ENCODE measurements at regions not wholly inside any gene's neighbourhood (a gene's known extent, or its start where the extent isn't known, plus 50 kb on each side); places are given as distances from the start of the nearest gene placed in this dataset.
"Not testable (repeated sequence)": the region's sequence is repeated elsewhere in the genome, so short reads cannot be mapped to it uniquely, and the experiment has no call there.

DNA sequence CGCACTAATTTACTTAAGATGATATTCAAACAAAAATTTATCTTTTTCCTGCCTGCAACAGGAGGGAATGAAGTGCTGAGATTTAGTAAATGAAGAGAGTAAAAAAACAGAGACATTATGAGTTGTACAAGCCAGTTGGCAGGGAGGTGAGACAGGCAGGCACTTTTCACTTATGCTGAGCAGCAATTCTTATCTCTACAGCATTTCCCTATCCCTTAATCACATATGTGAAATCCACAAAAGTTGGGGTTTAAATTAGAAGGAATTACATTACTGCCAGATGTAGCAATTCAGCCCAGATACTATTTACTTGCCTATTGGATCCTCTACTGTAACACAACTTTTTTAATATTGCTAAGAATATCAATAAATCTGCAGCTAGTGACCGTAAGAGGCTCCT lies 314.2 kb upstream of the LRP1B start:
- no peak overlapping the region for H3K27ac Mint-ChIP-seq
- ATAC-seq (replicated peaks) = no peak
- no peak overlapping the region for H3K4me3 Mint-ChIP-seq
- H3K27me3 Mint-ChIP-seq = no peaks in the 10 kb centered on the region
- no peaks in the 10 kb centered on the region for H3K36me3 Mint-ChIP-seq (ENCODE audit: low read depth)
- H3K9me3 Mint-ChIP-seq = peaks cover 4% of the 10 kb centered on the region
- H3K4me1 Mint-ChIP-seq = no peaks in the 10 kb centered on the region

DNA sequence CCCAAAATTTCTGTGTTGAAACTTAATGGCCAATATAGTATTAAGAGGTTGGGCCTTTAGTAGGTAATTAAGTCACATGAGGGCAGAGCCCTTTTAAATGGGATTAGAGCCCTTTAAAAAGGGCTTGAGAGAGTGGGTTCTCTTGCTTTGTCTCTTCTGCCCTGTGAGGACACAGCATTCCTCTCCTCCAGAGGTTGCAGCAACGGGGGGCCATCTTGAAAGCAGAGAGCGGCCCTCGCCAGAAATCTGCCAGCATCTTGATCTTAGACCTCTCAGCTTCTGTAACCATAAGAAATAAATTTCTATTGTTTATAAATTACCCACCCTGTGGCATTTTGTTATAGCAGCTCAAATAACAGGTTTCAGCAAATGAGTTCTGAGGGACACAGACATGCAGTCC lies 305.0 kb upstream of the LRP1B start:
- Mint-ChIP-seq H3K27ac (no peak overlapping the region), H3K36me3 (ENCODE audit: low read depth) (no peaks in the 10 kb centered on the region), H3K9me3 (no peaks in the 10 kb centered on the region), H3K27me3 (no peaks in the 10 kb centered on the region), H3K4me3 (no peak overlapping the region), H3K4me1 (no peaks in the 10 kb centered on the region)
- ATAC-seq (replicated peaks) = no peak

- Mint-ChIP-seq H3K27me3 (no peaks in the 10 kb centered on the region), H3K36me3 (ENCODE audit: low read depth) (no peaks in the 10 kb centered on the region), H3K27ac (no peak overlapping the region), H3K4me1 (no peaks in the 10 kb centered on the region), H3K9me3 (peaks cover 13% of the 10 kb centered on the region), H3K4me3 (no peak overlapping the region)
- no peak for ATAC-seq (replicated peaks)
Observed at GRCh38 chr2:142426064-142426463, 295.2 kb upstream of the LRP1B start.

- Mint-ChIP-seq H3K27ac (no peak overlapping the region), H3K36me3 (ENCODE audit: low read depth) (no peaks in the 10 kb centered on the region), H3K4me1 (no peaks in the 10 kb centered on the region), H3K4me3 (no peak overlapping the region), H3K9me3 (peaks cover 15% of the 10 kb centered on the region), H3K27me3 (no peaks in the 10 kb centered on the region)
- ATAC-seq (replicated peaks) = no peak
Observed at GRCh38 chr2:142425551-142425950, 294.7 kb upstream of the LRP1B start.

GRCh38 chr2:142423603-142424002 lies 292.8 kb upstream of the LRP1B start:
- Mint-ChIP-seq H3K4me3 (no peak overlapping the region), H3K27me3 (no peaks in the 10 kb centered on the region), H3K4me1 (no peaks in the 10 kb centered on the region), H3K9me3 (peaks cover 15% of the 10 kb centered on the region), H3K27ac (no peak overlapping the region), H3K36me3 (ENCODE audit: low read depth) (no peaks in the 10 kb centered on the region)
- ATAC-seq (replicated peaks) = no peak

DNA sequence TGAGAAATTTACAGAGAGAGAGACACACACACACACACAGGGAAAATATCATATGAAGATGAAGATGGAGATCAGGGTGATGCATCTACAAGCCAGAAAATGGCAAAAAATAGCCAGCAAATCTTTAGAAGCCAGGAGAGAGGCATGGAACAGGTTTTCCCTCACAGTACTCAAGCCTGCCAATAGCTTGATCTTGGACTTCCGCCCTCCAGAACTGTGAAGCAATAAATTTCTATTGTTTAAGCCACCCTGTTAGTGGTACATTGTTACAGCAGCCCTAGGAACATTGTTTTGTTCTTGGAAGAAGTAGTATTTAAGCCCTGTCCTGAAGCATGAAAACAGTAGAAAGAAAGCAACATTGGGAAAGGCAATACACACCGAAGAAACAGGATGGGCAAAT lies 292.0 kb upstream of the LRP1B start:
- no peaks in the 10 kb centered on the region for H3K36me3 Mint-ChIP-seq (ENCODE audit: low read depth)
- no peaks in the 10 kb centered on the region for H3K4me1 Mint-ChIP-seq
- peaks cover 15% of the 10 kb centered on the region for H3K9me3 Mint-ChIP-seq
- H3K27me3 Mint-ChIP-seq = no peaks in the 10 kb centered on the region
- no peak overlapping the region for H3K27ac Mint-ChIP-seq
- H3K4me3 Mint-ChIP-seq = no peak overlapping the region
- no peak for ATAC-seq (replicated peaks)

DNA sequence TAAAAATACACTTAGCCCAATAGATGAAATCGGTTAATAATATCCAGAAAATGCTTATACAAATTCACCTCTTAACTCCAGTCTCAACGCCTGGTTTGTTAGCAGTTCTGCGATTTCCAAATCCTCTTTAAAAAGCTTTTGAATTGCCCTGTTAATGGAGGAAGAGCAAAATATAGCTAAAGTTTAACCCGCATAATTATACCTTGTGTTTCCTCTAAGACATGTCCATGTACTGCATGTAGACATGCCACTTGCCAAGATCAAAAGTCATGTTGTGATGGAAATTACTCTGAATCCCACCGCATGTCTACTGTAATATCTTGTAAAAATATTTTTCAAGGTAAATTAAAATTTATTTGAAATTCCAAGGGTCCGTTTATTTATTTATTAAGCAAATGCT lies 291.2 kb upstream of the LRP1B start:
- Mint-ChIP-seq H3K9me3 (peaks cover 15% of the 10 kb centered on the region), H3K27me3 (no peaks in the 10 kb centered on the region), H3K36me3 (ENCODE audit: low read depth) (no peaks in the 10 kb centered on the region), H3K27ac (no peak overlapping the region), H3K4me3 (no peak overlapping the region), H3K4me1 (no peaks in the 10 kb centered on the region)
- ATAC-seq (replicated peaks) = no peak

DNA sequence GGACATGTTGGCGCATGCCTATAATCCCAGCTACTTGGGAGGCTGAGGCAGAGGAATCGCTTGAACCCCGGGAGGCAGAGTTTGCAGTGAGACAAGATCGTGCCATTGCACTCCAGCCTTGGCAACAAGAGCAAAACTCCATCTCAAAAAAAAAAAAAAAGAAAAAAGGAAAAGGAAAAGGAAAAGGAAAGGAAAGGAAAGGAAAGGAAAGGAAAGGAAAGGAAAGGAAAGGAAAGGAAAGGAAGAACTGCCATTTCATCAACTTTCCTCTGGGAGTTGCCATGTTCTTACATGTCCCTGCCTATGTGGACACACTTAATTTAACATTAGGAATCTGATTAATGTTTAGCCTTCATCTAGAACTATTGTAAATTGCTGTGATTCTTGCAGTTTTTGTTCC lies 287.9 kb upstream of the LRP1B start:
- H3K27ac Mint-ChIP-seq; H3K27me3 Mint-ChIP-seq; H3K4me3 Mint-ChIP-seq; H3K36me3 Mint-ChIP-seq (ENCODE audit: low read depth); H3K4me1 Mint-ChIP-seq; H3K9me3 Mint-ChIP-seq; ATAC-seq (replicated peaks): not testable (repeated sequence)

DNA sequence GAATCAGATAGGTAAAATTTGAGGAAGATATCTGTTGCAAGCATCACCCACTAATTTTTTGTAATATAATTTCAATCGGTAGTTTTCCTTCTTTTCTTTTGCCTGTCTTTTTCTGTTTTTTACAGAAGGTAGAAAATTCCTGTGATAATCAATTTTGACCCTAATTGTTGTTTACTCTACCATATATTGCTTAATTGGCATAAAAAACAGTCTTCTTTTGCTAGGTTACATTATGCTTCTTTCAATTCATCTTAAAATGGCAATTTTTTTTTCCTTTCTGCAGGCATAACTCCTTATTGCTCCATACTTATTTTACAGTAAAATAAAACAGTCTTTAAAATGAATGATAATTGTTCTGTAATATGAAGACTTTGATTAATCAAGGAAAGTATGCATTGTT lies 286.2 kb upstream of the LRP1B start:
- H3K27ac Mint-ChIP-seq = no peak overlapping the region
- H3K9me3 Mint-ChIP-seq = peaks cover 4% of the 10 kb centered on the region
- H3K4me3 Mint-ChIP-seq = no peak overlapping the region
- no peaks in the 10 kb centered on the region for H3K4me1 Mint-ChIP-seq
- no peaks in the 10 kb centered on the region for H3K27me3 Mint-ChIP-seq
- no peak for ATAC-seq (replicated peaks)
- H3K36me3 Mint-ChIP-seq (ENCODE audit: low read depth) = no peaks in the 10 kb centered on the region

- Mint-ChIP-seq H3K27me3 (no peaks in the 10 kb centered on the region), H3K4me3 (no peak overlapping the region), H3K4me1 (no peaks in the 10 kb centered on the region), H3K36me3 (ENCODE audit: low read depth) (no peaks in the 10 kb centered on the region), H3K27ac (no peak overlapping the region), H3K9me3 (no peaks in the 10 kb centered on the region)
- ATAC-seq (replicated peaks) = no peak
Observed at GRCh38 chr2:142415461-142415860, 284.6 kb upstream of the LRP1B start.

DNA sequence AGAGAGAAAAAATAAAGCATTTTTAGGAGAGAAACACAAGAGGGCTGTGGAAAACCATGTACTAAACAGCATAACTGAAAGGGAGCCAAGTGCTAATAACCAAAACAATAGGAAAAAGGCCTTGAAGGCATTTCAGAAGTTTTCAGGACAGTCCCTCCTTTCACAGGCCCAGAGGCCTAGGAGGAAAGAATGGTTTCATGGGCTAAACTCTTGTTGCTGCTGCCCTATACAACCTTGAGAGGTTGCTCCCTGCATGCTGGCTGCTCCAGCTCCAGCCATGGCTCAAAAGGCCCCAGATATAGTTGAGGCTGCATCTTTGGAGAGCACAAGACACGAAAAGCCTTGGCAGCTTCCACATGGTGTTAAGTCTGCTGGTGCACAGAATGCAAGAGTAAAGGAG lies 267.4 kb upstream of the LRP1B start:
- ATAC-seq (replicated peaks) = no peak
- H3K9me3 Mint-ChIP-seq = peaks cover 23% of the 10 kb centered on the region
- no peaks in the 10 kb centered on the region for H3K36me3 Mint-ChIP-seq (ENCODE audit: low read depth)
- H3K4me1 Mint-ChIP-seq = no peaks in the 10 kb centered on the region
- H3K27me3 Mint-ChIP-seq = no peaks in the 10 kb centered on the region
- H3K4me3 Mint-ChIP-seq = no peak overlapping the region
- H3K27ac Mint-ChIP-seq = no peak overlapping the region

DNA sequence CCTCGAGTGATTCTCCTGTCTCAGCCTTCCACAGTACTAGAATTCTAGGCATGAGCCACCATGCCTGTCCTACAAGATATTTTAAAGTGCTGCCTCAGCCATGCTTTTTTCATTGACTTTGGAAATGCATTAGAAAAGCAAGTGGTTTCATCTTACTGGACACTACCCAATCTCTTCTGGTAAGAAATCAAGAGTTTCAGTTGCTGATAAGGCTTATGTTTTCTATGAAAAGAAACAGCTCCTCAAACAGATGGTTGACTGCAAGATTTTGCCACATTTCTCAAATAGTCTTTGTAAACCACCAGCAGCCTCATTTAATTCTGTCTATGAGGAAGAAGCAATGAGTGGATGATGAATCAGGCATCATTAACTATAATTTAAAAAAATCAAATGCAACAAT lies 264.5 kb upstream of the LRP1B start:
- Mint-ChIP-seq H3K4me3 (no peak overlapping the region), H3K27me3 (no peaks in the 10 kb centered on the region), H3K9me3 (peaks cover 21% of the 10 kb centered on the region), H3K4me1 (no peaks in the 10 kb centered on the region), H3K27ac (no peak overlapping the region), H3K36me3 (ENCODE audit: low read depth) (no peaks in the 10 kb centered on the region)
- ATAC-seq (replicated peaks) = no peak

GRCh38 chr2:142380372-142380771 lies 249.6 kb upstream of the LRP1B start:
- Mint-ChIP-seq H3K9me3 (peaks cover 16% of the 10 kb centered on the region), H3K27me3 (no peaks in the 10 kb centered on the region), H3K4me3 (no peak overlapping the region), H3K4me1 (no peaks in the 10 kb centered on the region), H3K27ac (no peak overlapping the region), H3K36me3 (ENCODE audit: low read depth) (no peaks in the 10 kb centered on the region)
- ATAC-seq (replicated peaks) = no peak

DNA sequence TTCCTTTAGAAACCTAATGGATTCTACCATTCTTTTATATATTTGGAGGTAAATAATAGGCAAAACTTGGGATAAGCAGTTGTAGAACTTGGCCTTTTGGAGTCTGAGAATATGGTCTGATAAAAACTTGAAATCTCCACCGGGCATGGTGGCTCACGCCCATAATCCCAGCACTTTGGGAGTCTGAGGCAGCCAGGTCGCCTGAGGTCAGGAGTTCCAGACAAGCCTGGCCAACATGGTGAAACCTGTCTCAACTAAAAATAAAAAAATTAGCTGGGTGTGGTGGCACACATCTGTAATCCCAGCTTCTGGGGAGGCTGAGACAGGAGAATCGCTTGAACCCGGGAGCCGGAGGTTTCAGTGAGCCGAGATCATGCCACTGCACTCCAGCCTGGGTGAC lies 231.3 kb upstream of the LRP1B start:
- not testable (repeated sequence) for H3K27me3 Mint-ChIP-seq; H3K36me3 Mint-ChIP-seq (ENCODE audit: low read depth); H3K4me3 Mint-ChIP-seq; H3K27ac Mint-ChIP-seq; H3K9me3 Mint-ChIP-seq; ATAC-seq (replicated peaks); H3K4me1 Mint-ChIP-seq

GRCh38 chr2:142347751-142348150 lies 216.9 kb upstream of the LRP1B start:
- peaks cover 8% of the 10 kb centered on the region for H3K9me3 Mint-ChIP-seq
- H3K4me3 Mint-ChIP-seq = no peak overlapping the region
- no peaks in the 10 kb centered on the region for H3K36me3 Mint-ChIP-seq (ENCODE audit: low read depth)
- no peak for ATAC-seq (replicated peaks)
- no peak overlapping the region for H3K27ac Mint-ChIP-seq
- H3K27me3 Mint-ChIP-seq = no peaks in the 10 kb centered on the region
- H3K4me1 Mint-ChIP-seq = no peaks in the 10 kb centered on the region

- Mint-ChIP-seq H3K27ac (no peak overlapping the region), H3K27me3 (no peaks in the 10 kb centered on the region), H3K4me1 (no peaks in the 10 kb centered on the region)
Observed at GRCh38 chr2:142339261-142339660, 208.4 kb upstream of the LRP1B start.

More at GRCh38 chr2:142339261-142339660, 208.4 kb upstream of the LRP1B start:
- Mint-ChIP-seq H3K4me3 (no peak overlapping the region), H3K9me3 (peaks cover 26% of the 10 kb centered on the region), H3K36me3 (ENCODE audit: low read depth) (no peaks in the 10 kb centered on the region)
- no peak for ATAC-seq (replicated peaks)
